Progenitor cell of endocrine pancreas (in vitro differentiated cells): ENCODE measurements at regions not wholly inside any gene's neighbourhood (a gene's known extent, or its start where the extent isn't known, plus 50 kb on each side); places are given as distances from the start of the nearest gene placed in this dataset.

Experiments used
- DNase-seq: peaks from one replicate; pipeline ENCODE4 v3.0.0; 2021; ENCODE audit warnings: low spot score; ENCODE audit not compliant: unreplicated experiment
- H3K27ac Mint-ChIP-seq: 2 replicates; pipeline ENCODE4 v1.8.0; 2021; ENCODE audit warnings: mild to moderate bottlenecking, moderate library complexity, mixed read lengths
- H3K27me3 Mint-ChIP-seq: 2 replicates; pipeline ENCODE4 v1.8.0; 2021; ENCODE audit warnings: mixed read lengths
- H3K36me3 Mint-ChIP-seq: 2 replicates; pipeline ENCODE4 v1.8.0; 2022; ENCODE audit warnings: mixed read lengths; ENCODE audit not compliant: insufficient read depth
- H3K4me1 Mint-ChIP-seq: 2 replicates; pipeline ENCODE4 v1.8.0; 2021; ENCODE audit warnings: low read depth, mixed read lengths
- H3K4me3 Mint-ChIP-seq: 2 replicates; pipeline ENCODE4 v1.8.0; 2021; ENCODE audit warnings: low read depth, mild to moderate bottlenecking, moderate library complexity, mixed read lengths
- H3K9me3 Mint-ChIP-seq: 2 replicates; pipeline ENCODE4 v1.8.0; 2021; ENCODE audit warnings: low read depth, mixed read lengths
- TF ChIP-seq, protein P1 (sequence below): fragments of 200-600 bp; sonication (generic); IDR thresholded peaks from one replicate; pipeline ENCODE4 v1.5.0; 2021; ENCODE audit warnings: antibody characterized with exemption, mild to moderate bottlenecking; ENCODE audit not compliant: unreplicated experiment

DNA sequence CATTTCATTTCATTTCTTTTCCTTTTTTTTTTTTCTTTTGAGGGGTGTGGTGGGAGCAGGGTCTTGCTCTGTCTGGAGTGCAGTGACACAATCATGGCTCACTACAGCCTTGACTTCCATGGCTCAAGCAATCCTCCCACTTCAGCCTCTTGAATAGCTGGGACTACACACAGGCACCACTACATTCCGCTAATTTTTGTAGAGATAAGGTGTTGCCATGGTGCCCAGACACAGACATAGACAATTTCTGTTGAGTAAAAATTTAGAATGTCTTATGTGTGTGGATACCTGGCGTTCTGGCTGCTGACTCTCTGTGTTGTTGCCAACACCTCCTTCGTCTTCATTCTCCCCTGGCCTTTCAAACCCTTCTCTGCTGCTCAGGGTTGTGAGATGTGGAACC is 54.0 kb upstream of the PRSS58 start:
- Mint-ChIP-seq H3K36me3 (no peaks in the 10 kb centered on the region), H3K27me3 (peaks cover 10% of the 10 kb centered on the region), H3K4me1 (no peaks in the 10 kb centered on the region), H3K27ac (no peak overlapping the region), H3K4me3 (no peak overlapping the region), H3K9me3 (no peaks in the 10 kb centered on the region)
- TF ChIP-seq, protein P1, sequence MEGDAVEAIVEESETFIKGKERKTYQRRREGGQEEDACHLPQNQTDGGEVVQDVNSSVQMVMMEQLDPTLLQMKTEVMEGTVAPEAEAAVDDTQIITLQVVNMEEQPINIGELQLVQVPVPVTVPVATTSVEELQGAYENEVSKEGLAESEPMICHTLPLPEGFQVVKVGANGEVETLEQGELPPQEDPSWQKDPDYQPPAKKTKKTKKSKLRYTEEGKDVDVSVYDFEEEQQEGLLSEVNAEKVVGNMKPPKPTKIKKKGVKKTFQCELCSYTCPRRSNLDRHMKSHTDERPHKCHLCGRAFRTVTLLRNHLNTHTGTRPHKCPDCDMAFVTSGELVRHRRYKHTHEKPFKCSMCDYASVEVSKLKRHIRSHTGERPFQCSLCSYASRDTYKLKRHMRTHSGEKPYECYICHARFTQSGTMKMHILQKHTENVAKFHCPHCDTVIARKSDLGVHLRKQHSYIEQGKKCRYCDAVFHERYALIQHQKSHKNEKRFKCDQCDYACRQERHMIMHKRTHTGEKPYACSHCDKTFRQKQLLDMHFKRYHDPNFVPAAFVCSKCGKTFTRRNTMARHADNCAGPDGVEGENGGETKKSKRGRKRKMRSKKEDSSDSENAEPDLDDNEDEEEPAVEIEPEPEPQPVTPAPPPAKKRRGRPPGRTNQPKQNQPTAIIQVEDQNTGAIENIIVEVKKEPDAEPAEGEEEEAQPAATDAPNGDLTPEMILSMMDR: no peak
- DNase-seq: no peak

DNA sequence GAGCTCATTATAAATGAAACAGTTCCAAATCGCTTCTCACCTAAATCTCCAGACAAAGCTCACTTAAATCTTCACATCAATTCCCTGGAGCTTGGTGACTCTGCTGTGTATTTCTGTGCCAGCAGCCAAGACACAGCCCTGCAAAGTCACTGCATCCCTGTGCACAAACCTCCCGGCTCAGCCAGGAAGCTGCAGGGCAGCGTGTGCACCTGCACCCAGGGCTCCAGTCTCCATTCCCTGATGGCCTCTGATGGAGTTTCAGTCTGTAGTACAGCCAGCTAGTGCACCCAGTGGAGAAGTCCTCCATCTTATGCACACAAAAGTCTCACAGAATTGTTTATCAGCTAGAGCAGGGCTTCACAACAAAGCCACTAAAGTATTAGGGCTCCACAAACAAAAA is 51.1 kb upstream of the PRSS58 start:
- DNase-seq: no peak
- Mint-ChIP-seq H3K4me3 (no peak overlapping the region), H3K36me3 (no peaks in the 10 kb centered on the region), H3K9me3 (no peaks in the 10 kb centered on the region), H3K27ac (no peak overlapping the region), H3K4me1 (no peaks in the 10 kb centered on the region), H3K27me3 (peaks cover 7% of the 10 kb centered on the region)
- TF ChIP-seq, protein P1: no peak

DNA sequence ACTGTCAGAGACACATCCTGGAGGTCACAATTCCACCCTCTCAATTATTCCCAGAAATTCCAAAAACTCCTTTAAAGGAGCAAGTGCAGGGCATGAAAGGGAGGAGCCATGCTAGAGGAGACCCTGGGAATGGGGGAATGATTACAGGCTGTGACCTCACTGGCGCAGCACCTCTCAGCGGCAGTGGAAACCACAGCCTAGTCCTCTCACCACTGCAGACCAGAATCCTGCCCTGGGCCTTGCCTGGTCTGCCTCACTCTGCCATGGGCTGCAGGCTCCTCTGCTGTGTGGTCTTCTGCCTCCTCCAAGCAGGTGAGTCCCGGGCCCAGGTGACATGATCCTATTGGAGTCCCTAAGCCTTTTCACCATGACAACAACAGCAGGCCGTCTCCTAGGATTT is 50.5 kb upstream of the PRSS58 start:
- Mint-ChIP-seq H3K4me3 (no peak overlapping the region), H3K27me3 (peaks cover 10% of the 10 kb centered on the region), H3K36me3 (no peaks in the 10 kb centered on the region), H3K27ac (no peak overlapping the region), H3K4me1 (no peaks in the 10 kb centered on the region), H3K9me3 (no peaks in the 10 kb centered on the region)
- TF ChIP-seq, protein P1: no peak
- no peak for DNase-seq
